Posterior cingulate gyrus (tissue), 11 donors: ENCODE measurements at regions not wholly inside any gene's neighbourhood (a gene's known extent, or its start where the extent isn't known, plus 50 kb on each side); places are given as distances from the start of the nearest gene placed in this dataset.

ENCODE experiments used
- DNase-seq, 10 donors: peaks; one replicate each; pipeline versions ENCODE4 v3.0.0 to v3.0.0-alpha.2; 2020 to 2021; ENCODE audit warnings: mixed read lengths in 3 of 10
- intact Hi-C: fragments of 100-400 bp; cut with DNase I; formaldehyde crosslinking; loops from one replicate; pipeline ENCODE4 v1.15.1; 2023

GRCh38 chr2:226447338-226448300 is 352.0 kb downstream of the IRS1 start:
- intact Hi-C loops: no loop called here
- DNase-seq: no peak

- intact Hi-C loops: no loop called here
Measured at GRCh38 chr2:226446406-226447001, 353.1 kb downstream of the IRS1 start.

GRCh38 chr2:226445216-226445861 is 354.3 kb downstream of the IRS1 start:
- intact Hi-C loops: no loop called here

More at GRCh38 chr2:226446406-226447001, 353.1 kb downstream of the IRS1 start:
- no peak for DNase-seq

GRCh38 chr2:226443112-226443511 is 356.5 kb downstream of the IRS1 start:
- no peak for DNase-seq
- intact Hi-C loops: no loop called here

More at GRCh38 chr2:226445216-226445861, 354.3 kb downstream of the IRS1 start:
- DNase-seq: no peak

- intact Hi-C loops: no loop called here
- DNase-seq: no peak
Measured at GRCh38 chr2:226440127-226440918, 359.3 kb downstream of the IRS1 start.

- intact Hi-C loops: no loop called here
- no peak for DNase-seq
Measured at GRCh38 chr2:226439337-226439736, 360.3 kb downstream of the IRS1 start.

- intact Hi-C loops: no loop called here
- DNase-seq: no peak
Measured at GRCh38 chr2:226435146-226435545, 364.5 kb downstream of the IRS1 start.

- intact Hi-C loops: no loop called here
- no peak for DNase-seq
Measured at GRCh38 chr2:226434702-226435101, 364.9 kb downstream of the IRS1 start.

- DNase-seq: no peak
- intact Hi-C loops: no loop called here
Measured at GRCh38 chr2:226431288-226431948, 368.2 kb downstream of the IRS1 start.

GRCh38 chr2:226429476-226429875 is 370.1 kb downstream of the IRS1 start:
- intact Hi-C loops: no loop called here
- DNase-seq: no peak

- intact Hi-C loops: no loop called here
- DNase-seq: no peak
Measured at GRCh38 chr2:226427538-226428307, 371.9 kb downstream of the IRS1 start.

- DNase-seq: no peak
- intact Hi-C loops: no loop called here
Measured at GRCh38 chr2:226426292-226426736, 373.3 kb downstream of the IRS1 start.

GRCh38 chr2:226424971-226425370 is 374.6 kb downstream of the IRS1 start:
- intact Hi-C loops: no loop called here
- DNase-seq: no peak

- DNase-seq: peak in 9 of 10 donors; percentile 8 to 90 (median 16)
- intact Hi-C loops: no loop called here
Measured at GRCh38 chr2:226423498-226423960, 376.1 kb downstream of the IRS1 start.

- no peak for DNase-seq
- intact Hi-C loops: no loop called here
Measured at GRCh38 chr2:226420646-226421045, 379.0 kb downstream of the IRS1 start.

GRCh38 chr2:226418521-226418920 is 381.1 kb downstream of the IRS1 start:
- intact Hi-C loops: no loop called here
- no peak for DNase-seq

- intact Hi-C loops: no loop called here
- DNase-seq: no peak
Measured at GRCh38 chr2:226414335-226414734, 385.3 kb downstream of the IRS1 start.

- intact Hi-C loops: no loop called here
- DNase-seq: no peak
Measured at GRCh38 chr2:226413498-226414130, 386.0 kb downstream of the IRS1 start.
